ENCODE measurements at regions not wholly inside any gene's neighbourhood (a gene's known extent, or its start where the extent isn't known, plus 50 kb on each side); places are given as distances from the start of the nearest gene placed in this dataset.

DNA sequence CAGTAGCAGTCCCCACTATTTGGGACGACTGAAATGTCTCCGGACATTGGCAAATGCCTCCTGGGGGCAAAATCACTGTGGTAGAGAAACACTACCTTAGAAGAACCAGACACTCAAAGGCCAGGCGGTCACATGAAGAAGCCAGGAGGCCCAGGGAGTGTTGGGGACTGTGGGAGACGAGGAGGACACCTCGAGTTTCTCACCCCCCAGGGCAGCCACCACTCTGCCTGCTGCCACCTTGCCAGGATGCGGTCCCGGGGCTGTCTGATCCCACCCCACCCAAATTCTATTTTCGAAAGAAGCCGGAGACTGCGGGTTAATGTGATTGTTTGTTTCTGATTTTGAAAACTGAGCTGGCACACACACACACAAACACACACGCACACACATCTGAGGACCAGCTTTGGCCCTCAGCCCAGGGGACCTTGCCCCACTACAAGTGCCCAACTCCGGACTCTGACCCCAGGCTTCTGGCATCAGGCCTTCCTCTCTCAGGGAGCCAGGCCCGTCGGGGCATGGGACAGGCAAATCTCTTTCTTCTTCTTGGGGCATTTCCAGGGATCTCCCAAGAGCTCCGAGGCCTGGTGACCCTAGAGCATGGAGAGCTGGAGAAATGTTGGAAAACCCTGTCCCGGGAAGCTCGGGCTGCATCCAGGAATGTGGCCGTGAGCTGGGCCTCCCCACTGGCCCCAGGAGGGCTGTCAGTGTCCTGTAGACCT is 187.5 kb upstream of the PMEPA1 start:
- Histone ChIP-seq H3K9ac (ENCODE audit: low read length) (no peak overlapping the region), H3K23ac (ENCODE audit: low read length) (no peak overlapping the region), H3K79me2 (ENCODE audit: control insufficient read depth, insufficient read depth, low read length, poor library complexity) (no peaks in the 10 kb centered on the region)

DNA sequence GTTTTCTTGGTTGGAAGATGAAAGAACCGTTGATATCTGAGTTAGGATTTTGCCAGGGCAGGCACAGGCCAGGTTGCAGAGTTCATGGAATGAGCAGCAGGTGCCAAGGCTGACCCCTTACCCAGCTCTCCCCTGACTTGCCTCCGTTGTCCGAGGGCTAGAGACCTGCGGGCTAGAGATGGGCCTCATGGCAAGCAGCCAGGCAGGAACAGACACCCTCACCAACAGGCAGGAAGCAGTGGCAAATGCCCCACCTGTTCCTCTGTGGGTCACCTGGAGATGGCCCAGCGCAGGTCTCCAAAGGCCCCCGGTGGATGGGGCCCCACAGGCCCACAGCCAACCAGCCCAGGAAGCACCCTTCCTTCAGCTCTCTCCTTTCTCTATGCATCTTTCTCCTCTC is 186.7 kb upstream of the PMEPA1 start:
- Histone ChIP-seq H2BK12ac (ENCODE audit: low read length) (no peak overlapping the region), H2BK5ac (ENCODE audit: low read depth, low read length, poor library complexity) (no peak overlapping the region), H3K14ac (ENCODE audit: low read length) (no peak overlapping the region), H3K36me3 (ENCODE audit: control insufficient read depth in 1 of 2, insufficient read depth in 2 of 2, low read length in 2 of 2) (no peaks in the 10 kb centered on the region), H3K79me1 (ENCODE audit: low read length) (no peaks in the 10 kb centered on the region), H3K4ac (ENCODE audit: low read depth, low read length) (no peak overlapping the region), H3K4me2 (ENCODE audit: low read length) (no peak overlapping the region), H2AK5ac (ENCODE audit: low read length) (no peak overlapping the region), H2AFZ (ENCODE audit: insufficient read depth, low read length, poor library complexity) (no peak overlapping the region), H2BK120ac (ENCODE audit: insufficient read depth, low read length, poor library complexity) (no peak overlapping the region), H3K4me3 (ENCODE audit: low read depth, low read length) (no peak overlapping the region), H3K27me3 (ENCODE audit: insufficient read depth, low read length) (no peaks in the 10 kb centered on the region), H4K91ac (ENCODE audit: low read depth, low read length) (no peak overlapping the region), H4K12ac (ENCODE audit: low read depth, low read length) (no peak overlapping the region), H3K9ac (ENCODE audit: low read length) (no peak overlapping the region), H3K18ac (ENCODE audit: low read length) (no peak overlapping the region), H3K23ac (ENCODE audit: low read length) (no peak overlapping the region), H3K27ac (ENCODE audit: low read depth, low read length) (no peak overlapping the region), H3K4me1 (ENCODE audit: control insufficient read depth in 1 of 2, insufficient read depth in 2 of 2, low read length in 2 of 2) (peaks cover 0 to 3% of the 10 kb centered on the region in 2 experiments), H3K79me2 (ENCODE audit: control insufficient read depth, insufficient read depth, low read length, poor library complexity) (no peaks in the 10 kb centered on the region), H3K9me3 (ENCODE audit: insufficient read depth, low read depth, low read length) (no peaks in the 10 kb centered on the region), H4K8ac (ENCODE audit: low read depth, low read length) (no peak overlapping the region)
- no peak for DNase-seq
- no CpG with 5 or more reads among the region's 6 CpGs for WGBS (ENCODE audit: extremely low coverage, insufficient coverage, insufficient read length)

More for the DNA sequence above, 187.5 kb upstream of the PMEPA1 start:
- Histone ChIP-seq H3K27ac (ENCODE audit: low read depth, low read length) (no peak overlapping the region), H3K4ac (ENCODE audit: low read depth, low read length) (no peak overlapping the region), H3K9me3 (ENCODE audit: insufficient read depth, low read depth, low read length) (no peaks in the 10 kb centered on the region), H3K14ac (ENCODE audit: low read length) (no peak overlapping the region), H3K18ac (ENCODE audit: low read length) (no peak overlapping the region), H4K91ac (ENCODE audit: low read depth, low read length) (no peak overlapping the region), H3K4me2 (ENCODE audit: low read length) (no peak overlapping the region), H4K12ac (ENCODE audit: low read depth, low read length) (no peak overlapping the region), H3K79me1 (ENCODE audit: low read length) (no peaks in the 10 kb centered on the region), H2BK12ac (ENCODE audit: low read length) (no peak overlapping the region), H2AK5ac (ENCODE audit: low read length) (no peak overlapping the region), H2AFZ (ENCODE audit: insufficient read depth, low read length, poor library complexity) (no peak overlapping the region), H3K4me1 (ENCODE audit: control insufficient read depth in 1 of 2, insufficient read depth in 2 of 2, low read length in 2 of 2) (peaks cover 0 to 3% of the 10 kb centered on the region in 2 experiments), H3K27me3 (ENCODE audit: insufficient read depth, low read length) (no peaks in the 10 kb centered on the region), H2BK5ac (ENCODE audit: low read depth, low read length, poor library complexity) (no peak overlapping the region), H2BK120ac (ENCODE audit: insufficient read depth, low read length, poor library complexity) (no peak overlapping the region), H3K36me3 (ENCODE audit: control insufficient read depth in 1 of 2, insufficient read depth in 2 of 2, low read length in 2 of 2) (no peaks in the 10 kb centered on the region), H3K4me3 (ENCODE audit: low read depth, low read length) (no peak overlapping the region), H4K8ac (ENCODE audit: low read depth, low read length) (no peak overlapping the region)
- DNase-seq, result no peak
- no CpG with 5 or more reads among the region's 18 CpGs for WGBS (ENCODE audit: extremely low coverage, insufficient coverage, insufficient read length)

DNA sequence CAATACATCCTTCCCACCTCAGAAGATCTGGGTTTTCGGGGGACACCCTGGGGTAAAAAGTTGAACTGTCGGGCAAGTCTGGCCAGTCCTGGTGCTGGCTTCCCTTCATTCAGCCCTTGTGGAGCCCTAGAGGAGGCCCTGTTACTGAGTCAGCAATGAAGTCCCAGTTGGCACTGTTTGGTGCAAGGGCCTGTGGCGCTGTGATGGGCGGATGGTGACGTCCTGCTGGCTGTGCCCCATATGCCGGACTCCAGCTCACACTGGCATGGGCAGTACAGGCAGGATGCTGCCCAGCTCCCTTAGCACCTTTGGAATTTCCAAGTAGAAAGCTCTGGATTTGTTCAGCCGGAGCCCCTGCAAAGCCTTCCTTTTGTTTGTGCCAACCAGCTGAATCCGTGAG is 186.2 kb upstream of the PMEPA1 start:
- Histone ChIP-seq H2AFZ (ENCODE audit: insufficient read depth, low read length, poor library complexity) (no peak overlapping the region), H3K4ac (ENCODE audit: low read depth, low read length) (no peak overlapping the region), H3K4me3 (ENCODE audit: low read depth, low read length) (no peak overlapping the region), H3K27ac (ENCODE audit: low read depth, low read length) (no peak overlapping the region), H4K8ac (ENCODE audit: low read depth, low read length) (no peak overlapping the region), H3K9ac (ENCODE audit: low read length) (no peak overlapping the region), H3K4me2 (ENCODE audit: low read length) (no peak overlapping the region), H2BK5ac (ENCODE audit: low read depth, low read length, poor library complexity) (no peak overlapping the region), H3K23ac (ENCODE audit: low read length) (no peak overlapping the region), H3K4me1 (ENCODE audit: control insufficient read depth in 1 of 2, insufficient read depth in 2 of 2, low read length in 2 of 2) (peaks cover 0 to 3% of the 10 kb centered on the region in 2 experiments), H3K79me1 (ENCODE audit: low read length) (no peaks in the 10 kb centered on the region), H2AK5ac (ENCODE audit: low read length) (no peak overlapping the region), H3K36me3 (ENCODE audit: control insufficient read depth in 1 of 2, insufficient read depth in 2 of 2, low read length in 2 of 2) (no peaks in the 10 kb centered on the region), H4K12ac (ENCODE audit: low read depth, low read length) (no peak overlapping the region), H2BK12ac (ENCODE audit: low read length) (no peak overlapping the region), H3K79me2 (ENCODE audit: control insufficient read depth, insufficient read depth, low read length, poor library complexity) (no peaks in the 10 kb centered on the region), H3K14ac (ENCODE audit: low read length) (no peak overlapping the region), H4K91ac (ENCODE audit: low read depth, low read length) (no peak overlapping the region), H3K18ac (ENCODE audit: low read length) (no peak overlapping the region), H2BK120ac (ENCODE audit: insufficient read depth, low read length, poor library complexity) (no peak overlapping the region), H3K9me3 (ENCODE audit: insufficient read depth, low read depth, low read length) (peaks cover 1% of the 10 kb centered on the region), H3K27me3 (ENCODE audit: insufficient read depth, low read length) (no peaks in the 10 kb centered on the region)
- DNase-seq, result no peak
- no CpG with 5 or more reads among the region's 8 CpGs for WGBS (ENCODE audit: extremely low coverage, insufficient coverage, insufficient read length)

DNA sequence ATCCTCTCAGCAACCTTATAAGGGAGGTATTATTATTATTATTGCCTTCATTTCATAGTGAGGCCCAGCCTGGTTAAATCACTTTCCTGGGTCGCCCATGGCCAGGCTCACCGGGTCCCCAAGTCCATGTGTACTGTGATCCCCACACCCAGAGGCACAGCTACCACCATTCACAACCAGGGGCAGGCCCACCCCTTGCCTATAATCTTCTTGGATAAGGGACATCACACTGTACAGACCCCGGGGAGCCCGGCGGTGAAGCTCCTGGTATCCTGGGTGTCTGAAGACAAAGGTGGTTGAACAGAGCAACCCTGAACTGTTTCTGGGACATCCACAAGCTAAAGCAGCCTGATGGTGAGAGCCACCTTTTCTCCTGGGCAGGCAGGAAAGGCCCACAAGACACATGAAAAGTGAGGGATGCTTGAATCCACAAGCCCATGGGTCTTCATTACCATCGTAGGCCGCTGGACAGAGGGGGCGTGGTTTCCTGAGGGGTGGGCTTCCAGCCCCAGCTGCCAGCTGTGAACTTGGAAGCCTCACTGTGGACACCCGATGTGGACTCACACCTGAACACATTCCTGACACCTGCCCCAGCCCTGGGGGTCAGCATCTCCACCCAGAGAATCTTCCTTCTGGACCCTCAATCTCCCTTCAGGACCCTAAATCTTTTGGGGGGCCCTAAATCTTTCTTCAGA is 185.5 kb upstream of the PMEPA1 start:
- Histone ChIP-seq H3K36me3 (ENCODE audit: control insufficient read depth in 1 of 2, insufficient read depth in 2 of 2, low read length in 2 of 2) (no peaks in the 10 kb centered on the region), H4K91ac (ENCODE audit: low read depth, low read length) (no peak overlapping the region), H4K8ac (ENCODE audit: low read depth, low read length) (no peak overlapping the region), H2AK5ac (ENCODE audit: low read length) (no peak overlapping the region), H3K79me1 (ENCODE audit: low read length) (no peaks in the 10 kb centered on the region), H4K12ac (ENCODE audit: low read depth, low read length) (no peak overlapping the region), H3K27ac (ENCODE audit: low read depth, low read length) (no peak overlapping the region), H3K9ac (ENCODE audit: low read length) (no peak overlapping the region), H3K4me3 (ENCODE audit: low read depth, low read length) (peak overlapping the region; percentile 26), H3K23ac (ENCODE audit: low read length) (no peak overlapping the region), H2BK120ac (ENCODE audit: insufficient read depth, low read length, poor library complexity) (no peak overlapping the region), H2BK5ac (ENCODE audit: low read depth, low read length, poor library complexity) (no peak overlapping the region), H3K27me3 (ENCODE audit: insufficient read depth, low read length) (no peaks in the 10 kb centered on the region), H3K14ac (ENCODE audit: low read length) (no peak overlapping the region), H3K4me1 (ENCODE audit: control insufficient read depth in 1 of 2, insufficient read depth in 2 of 2, low read length in 2 of 2) (peaks cover 0 to 2% of the 10 kb centered on the region in 2 experiments), H2BK12ac (ENCODE audit: low read length) (no peak overlapping the region), H3K79me2 (ENCODE audit: control insufficient read depth, insufficient read depth, low read length, poor library complexity) (no peaks in the 10 kb centered on the region), H3K9me3 (ENCODE audit: insufficient read depth, low read depth, low read length) (peaks cover 1% of the 10 kb centered on the region), H3K18ac (ENCODE audit: low read length) (no peak overlapping the region), H3K4ac (ENCODE audit: low read depth, low read length) (no peak overlapping the region), H3K4me2 (ENCODE audit: low read length) (no peak overlapping the region), H2AFZ (ENCODE audit: insufficient read depth, low read length, poor library complexity) (no peak overlapping the region)
- DNase-seq, result no peak
- no CpG with 5 or more reads among the region's 9 CpGs for WGBS (ENCODE audit: extremely low coverage, insufficient coverage, insufficient read length)
